ENCODE measurements at regions not wholly inside any gene's neighbourhood (a gene's known extent, or its start where the extent isn't known, plus 50 kb on each side); places are given as distances from the start of the nearest gene placed in this dataset.
"Not testable (repeated sequence)": the region's sequence is repeated elsewhere in the genome, so short reads cannot be mapped to it uniquely, and the experiment has no call there.

- DNase-seq (ENCODE audit: low read depth): not testable (repeated sequence)
These were observed 124.3 kb downstream of the TP53TG3F start for GRCh38 chr16:33583702-33584101.

- DNase-seq (ENCODE audit: low read depth): not testable (repeated sequence)
These were observed 129.2 kb downstream of the TP53TG3F start for GRCh38 chr16:33588589-33588988.

GRCh38 chr16:33593344-33593743 lies 133.9 kb downstream of the TP53TG3F start:
- DNase-seq (ENCODE audit: low read depth): not testable (repeated sequence)

DNA sequence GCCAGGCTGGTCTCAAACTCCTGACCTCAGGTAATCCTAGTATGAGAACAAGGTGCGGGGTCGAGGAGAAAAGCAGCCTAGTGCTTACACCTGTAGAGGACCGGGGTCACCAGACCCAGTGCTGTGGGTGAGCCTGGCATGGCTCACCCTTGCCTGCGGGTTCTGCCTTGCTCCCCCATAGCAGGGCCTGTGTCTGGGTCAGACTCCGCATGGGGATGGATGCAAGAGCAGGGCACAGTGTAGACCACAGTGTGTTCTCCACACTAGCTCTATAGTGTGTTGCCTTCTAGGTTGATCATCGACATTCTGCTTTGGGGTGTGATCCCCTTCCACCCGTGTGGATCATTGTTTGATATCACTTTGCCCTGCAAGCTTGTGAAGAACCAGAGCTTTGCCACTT lies 135.7 kb downstream of the TP53TG3F start:
- not testable (repeated sequence) for DNase-seq (ENCODE audit: low read depth)

GRCh38 chr16:33601029-33601428 lies 141.6 kb downstream of the TP53TG3F start:
- DNase-seq (ENCODE audit: low read depth): not testable (repeated sequence)

DNA sequence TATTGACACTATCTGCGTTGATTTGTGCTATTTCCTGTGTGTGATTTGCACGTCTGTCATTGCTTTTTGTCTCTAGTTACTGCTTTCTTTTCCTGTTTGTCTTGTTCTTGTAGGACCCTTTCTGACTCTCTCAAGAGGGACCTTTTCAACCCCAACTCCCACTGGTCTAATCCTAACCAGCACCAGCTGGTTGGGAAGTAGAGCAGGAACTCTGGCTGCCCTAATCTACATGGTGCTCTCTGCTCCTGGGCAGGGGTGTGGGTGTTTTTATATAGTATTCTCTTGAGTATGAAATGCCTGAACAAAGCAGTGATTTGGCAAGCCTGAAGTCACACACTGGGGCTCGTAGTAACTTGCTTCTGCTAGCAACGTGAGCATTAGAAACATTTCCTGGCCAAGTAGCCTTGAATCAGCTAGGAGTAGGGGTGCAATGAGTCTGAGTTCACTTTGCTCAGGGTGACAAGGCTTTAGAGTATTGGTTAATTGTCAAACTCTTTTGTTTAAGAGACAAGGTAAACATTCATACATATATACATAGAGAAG lies 164.2 kb downstream of the TP53TG3F start:
- DNase-seq (ENCODE audit: low read depth): not testable (repeated sequence)

- DNase-seq (ENCODE audit: low read depth): not testable (repeated sequence)
These were observed 169.5 kb downstream of the TP53TG3F start for GRCh38 chr16:33628895-33629294.

- not testable (repeated sequence) for DNase-seq (ENCODE audit: low read depth)
These were observed 172.3 kb downstream of the TP53TG3F start for GRCh38 chr16:33631713-33632112.

GRCh38 chr16:33634057-33634456 lies 174.6 kb downstream of the TP53TG3F start:
- DNase-seq (ENCODE audit: low read depth): not testable (repeated sequence)

GRCh38 chr16:33636760-33637159 lies 177.3 kb downstream of the TP53TG3F start:
- DNase-seq (ENCODE audit: low read depth): not testable (repeated sequence)

DNA sequence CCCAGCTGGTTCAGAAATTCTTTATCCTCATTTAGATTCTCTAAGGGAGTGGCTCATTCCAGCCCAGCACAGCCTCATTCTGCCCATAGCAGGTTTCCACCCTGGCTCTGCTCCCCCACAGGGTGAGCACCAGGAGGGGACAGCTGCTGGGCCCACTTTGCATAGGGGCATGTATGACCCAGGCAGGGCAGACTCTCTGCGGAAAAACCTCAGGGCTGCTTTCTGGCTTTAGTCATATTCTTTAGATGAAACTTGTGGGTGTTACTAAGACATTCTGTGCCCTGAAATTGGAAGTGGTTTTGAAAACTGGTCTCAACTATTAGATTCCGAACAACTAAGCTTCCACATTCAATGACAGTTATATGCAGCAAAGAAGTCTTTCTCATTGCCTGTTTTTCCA lies 183.9 kb downstream of the TP53TG3F start:
- DNase-seq (ENCODE audit: low read depth): not testable (repeated sequence)

DNA sequence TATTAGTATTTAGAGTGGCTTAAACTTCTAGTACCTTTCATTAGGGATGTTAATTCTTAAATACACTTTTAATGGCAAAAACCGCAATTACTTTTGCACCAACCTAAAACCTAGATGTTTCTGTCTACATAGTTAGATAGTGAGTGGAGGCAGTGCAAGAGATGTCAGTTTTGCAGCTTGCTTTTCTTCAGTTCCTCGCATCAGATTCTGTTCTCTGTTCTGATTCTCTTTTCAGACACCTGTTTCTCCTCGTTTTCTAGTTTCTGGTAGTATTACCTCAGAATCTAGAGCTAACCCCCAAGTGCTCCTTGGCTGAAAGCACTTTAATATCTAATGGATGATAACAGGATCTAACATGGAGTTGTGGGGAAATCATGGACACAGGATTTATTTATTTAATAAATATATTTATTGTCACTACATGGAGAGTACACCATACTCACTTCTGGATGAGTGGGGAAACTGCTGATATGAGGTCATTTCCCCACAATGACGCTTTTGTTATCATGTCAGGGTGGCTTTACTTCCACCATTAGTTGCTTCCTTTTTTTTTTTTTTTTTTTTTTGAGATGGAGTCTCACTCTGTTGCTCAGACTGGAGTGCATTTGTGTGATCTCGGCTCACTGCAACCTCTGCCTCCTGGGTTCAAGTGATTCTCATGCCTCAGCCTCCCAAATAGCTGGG lies 184.4 kb downstream of the TP53TG3F start:
- DNase-seq (ENCODE audit: low read depth): not testable (repeated sequence)

DNA sequence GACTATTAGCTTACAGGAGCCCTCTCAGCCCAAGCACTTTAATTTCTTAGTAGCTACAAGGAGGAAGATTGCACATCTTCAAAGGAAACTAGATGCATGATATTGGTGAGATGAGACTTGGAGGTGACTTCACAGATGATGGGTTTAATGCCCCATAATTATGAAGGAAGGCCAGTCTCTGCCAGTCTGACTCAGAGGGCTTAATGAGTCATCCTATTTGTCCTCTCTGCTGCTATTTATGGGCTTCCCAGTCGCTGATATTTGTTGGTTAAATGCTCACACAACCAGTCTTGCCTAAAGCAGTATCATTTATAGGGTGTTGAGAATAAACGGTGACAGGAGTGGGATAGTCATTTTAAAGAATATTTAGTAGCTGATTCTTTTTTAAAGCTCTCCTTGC lies 187.0 kb downstream of the TP53TG3F start:
- DNase-seq (ENCODE audit: low read depth): not testable (repeated sequence)

- not testable (repeated sequence) for DNase-seq (ENCODE audit: low read depth)
These were observed 196.3 kb downstream of the TP53TG3F start for GRCh38 chr16:33655756-33656155.

- DNase-seq (ENCODE audit: low read depth): not testable (repeated sequence)
These were observed 197.0 kb downstream of the TP53TG3F start for GRCh38 chr16:33656394-33656793.

DNA sequence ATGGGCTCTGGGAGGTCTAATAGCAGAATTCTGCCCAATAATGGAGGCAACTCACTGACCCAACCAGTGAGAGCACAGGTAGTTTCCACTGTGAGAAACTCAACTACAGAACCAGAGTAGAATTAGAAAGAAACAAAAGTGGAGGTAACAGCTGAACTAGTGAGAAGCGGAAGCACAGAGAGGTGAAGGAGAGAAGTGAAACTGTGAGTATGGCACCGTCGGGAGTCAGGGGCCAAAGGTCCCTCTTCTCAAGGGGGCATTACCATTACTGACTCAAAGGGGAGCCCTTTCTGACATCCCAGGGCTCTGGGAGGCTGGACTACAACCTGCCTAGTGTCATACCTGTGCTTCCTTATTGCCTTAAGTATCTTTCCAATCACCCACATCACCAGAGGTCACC lies 198.3 kb downstream of the TP53TG3F start:
- DNase-seq (ENCODE audit: low read depth): not testable (repeated sequence)

- DNase-seq (ENCODE audit: low read depth): not testable (repeated sequence)
These were observed 221.4 kb downstream of the TP53TG3F start for GRCh38 chr16:33680791-33681190.

GRCh38 chr16:33700320-33700719 lies 240.9 kb downstream of the TP53TG3F start:
- not testable (repeated sequence) for DNase-seq (ENCODE audit: low read depth)

DNA sequence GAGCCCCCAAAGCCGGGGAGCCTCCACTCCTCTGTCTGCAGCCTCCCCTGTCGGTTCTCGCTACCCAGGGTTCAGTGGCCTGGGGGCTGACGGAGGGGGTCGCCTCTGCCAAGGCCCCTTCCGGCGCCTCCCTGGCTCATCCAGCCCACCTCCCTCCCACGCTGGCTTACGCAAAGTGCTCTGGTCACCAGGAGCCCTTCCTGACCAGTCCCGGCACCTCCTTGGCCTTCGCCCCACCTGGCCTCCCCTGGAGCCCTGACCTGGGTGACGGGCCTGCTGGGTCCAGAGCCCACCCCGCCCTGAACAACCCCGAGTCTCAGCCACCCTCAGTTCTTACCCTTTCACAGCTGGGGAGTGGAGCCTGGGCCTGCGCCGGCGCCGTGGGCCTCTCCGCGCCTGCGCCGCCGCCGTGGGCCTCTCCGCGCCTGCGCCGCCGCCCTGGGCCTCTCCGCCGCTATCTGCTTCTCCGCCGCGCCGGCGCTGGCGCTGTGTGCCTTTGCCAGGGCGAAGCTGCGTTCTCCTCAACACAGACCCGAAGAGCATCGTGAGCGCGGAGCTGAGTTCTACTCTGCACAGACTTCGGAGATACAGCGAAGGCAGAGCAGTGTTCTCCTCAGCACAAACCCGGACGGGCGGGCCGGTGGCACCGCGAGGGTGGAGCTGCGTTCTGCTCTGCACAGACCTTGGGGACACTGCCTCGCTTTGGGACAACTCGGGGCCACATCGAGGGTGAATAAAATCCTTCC lies 247.6 kb downstream of the TP53TG3F start:
- DNase-seq (ENCODE audit: low read depth): not testable (repeated sequence)

DNA sequence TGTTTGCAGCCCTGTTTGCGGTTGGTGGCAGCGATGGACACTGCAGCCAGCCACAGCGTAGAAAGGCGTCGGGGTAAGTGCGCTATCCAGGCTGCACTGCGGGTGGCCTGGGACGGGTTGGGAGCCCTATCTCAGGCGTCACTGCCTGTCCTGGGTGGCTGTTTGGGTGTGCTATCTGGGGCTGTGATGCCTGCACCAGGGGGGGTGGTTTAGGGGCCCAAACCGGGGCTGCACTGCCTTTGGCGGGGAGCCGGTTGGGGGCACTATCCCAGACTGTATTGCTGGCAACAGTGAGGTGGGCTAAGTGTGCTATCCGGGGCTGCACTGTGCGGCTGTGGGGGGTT lies 248.2 kb downstream of the TP53TG3F start:
- DNase-seq (ENCODE audit: low read depth): not testable (repeated sequence)

DNA sequence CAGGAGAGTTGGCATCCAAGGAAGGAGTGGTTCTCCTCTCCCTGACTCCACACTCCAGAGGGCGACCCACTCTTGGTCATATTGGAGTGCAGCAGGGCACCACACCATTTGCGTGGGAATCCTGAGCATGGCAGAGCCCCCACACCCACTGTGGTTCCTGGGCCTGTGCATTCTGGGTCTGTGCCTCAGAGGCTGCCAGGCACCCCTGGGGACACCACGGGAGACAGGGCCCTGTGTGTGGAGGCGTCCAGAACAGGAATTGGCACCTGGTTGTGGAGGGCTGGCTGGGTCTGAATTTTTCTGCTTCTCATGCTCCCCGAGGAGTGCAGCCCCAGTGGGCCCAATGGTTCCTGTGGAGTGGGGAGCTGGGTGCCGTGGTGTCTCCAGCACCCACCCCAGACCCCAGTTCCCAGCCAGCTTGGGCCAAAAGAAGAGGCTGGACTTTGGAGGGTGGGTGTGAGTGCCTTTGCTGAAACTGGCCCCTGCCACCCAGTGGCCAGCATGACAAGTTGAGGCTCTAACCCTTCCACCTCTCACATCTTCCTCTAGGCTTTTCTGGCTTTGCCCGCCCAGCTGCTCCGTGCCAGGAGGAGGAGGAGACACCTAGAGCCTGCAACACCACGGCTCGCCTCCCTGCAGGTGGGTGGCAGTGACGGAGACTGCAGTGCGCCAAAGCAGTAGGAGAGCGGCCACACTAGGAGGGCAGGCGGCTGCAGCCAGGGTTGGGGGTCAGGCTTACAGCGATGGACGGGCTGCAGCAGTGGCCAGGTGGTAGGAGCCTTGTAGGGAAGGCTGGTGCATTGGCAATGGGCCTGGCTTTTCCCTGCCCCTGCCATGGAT lies 250.7 kb downstream of the TP53TG3F start:
- not testable (repeated sequence) for DNase-seq (ENCODE audit: low read depth)

GRCh38 chr16:33710696-33711087 lies 251.3 kb downstream of the TP53TG3F start:
- DNase-seq (ENCODE audit: low read depth): not testable (repeated sequence)

Measured in activated T-cell treated with anti-CD3 and anti-CD28 coated beads for 48 hours (primary cell).